Neural crest cell (in vitro differentiated cells): ENCODE measurements at regions not wholly inside any gene's neighbourhood (a gene's known extent, or its start where the extent isn't known, plus 50 kb on each side); places are given as distances from the start of the nearest gene placed in this dataset.

Experiments used
- DNase-seq: peaks from one replicate; pipeline ENCODE4 v3.0.0; 2021; ENCODE audit warnings: low read depth, mixed read lengths, low spot score
- H3K27ac Mint-ChIP-seq: one replicate; pipeline ENCODE4 v1.8.0; 2021; ENCODE audit warnings: mild to moderate bottlenecking, mixed read lengths; ENCODE audit not compliant: unreplicated experiment
- H3K27me3 Mint-ChIP-seq: 2 replicates; pipeline ENCODE4 v1.8.0; 2021; ENCODE audit warnings: low read depth, mild to moderate bottlenecking, mixed read lengths
- H3K36me3 Mint-ChIP-seq: 2 replicates; pipeline ENCODE4 v1.8.0; 2021; ENCODE audit warnings: low read depth, mild to moderate bottlenecking, mixed read lengths
- H3K4me1 Mint-ChIP-seq: 2 replicates; pipeline ENCODE4 v1.8.0; 2021; ENCODE audit warnings: mixed read lengths
- H3K4me3 Mint-ChIP-seq: one replicate; pipeline ENCODE4 v1.8.0; 2021; ENCODE audit warnings: mild to moderate bottlenecking, mixed read lengths
- H3K9me3 Mint-ChIP-seq: 2 replicates; pipeline ENCODE4 v1.8.0; 2021; ENCODE audit warnings: mixed read lengths
- CTCF ChIP-seq: fragments of 200-600 bp; sonication (generic); conservative IDR thresholded peaks from 2 replicates; pipeline ENCODE4 v1.5.0; 2021; ENCODE audit warnings: antibody characterized with exemption, mild to moderate bottlenecking

- H3K36me3 Mint-ChIP-seq = peaks cover 3% of the 10 kb centered on the region
- no peak for TF ChIP-seq CTCF
- DNase-seq = no peak
- H3K4me3 Mint-ChIP-seq = no peak overlapping the region
- peaks cover 9% of the 10 kb centered on the region for H3K9me3 Mint-ChIP-seq
- H3K4me1 Mint-ChIP-seq = no peaks in the 10 kb centered on the region
- no peak overlapping the region for H3K27ac Mint-ChIP-seq
- H3K27me3 Mint-ChIP-seq = no peaks in the 10 kb centered on the region
Observed at GRCh38 chr2:41152318-41152717, 700.4 kb upstream of the SLC8A1 start.

GRCh38 chr2:41160439-41160838 is 708.5 kb upstream of the SLC8A1 start:
- no peaks in the 10 kb centered on the region for H3K4me1 Mint-ChIP-seq
- H3K36me3 Mint-ChIP-seq = peaks cover 3% of the 10 kb centered on the region
- TF ChIP-seq CTCF = no peak
- no peaks in the 10 kb centered on the region for H3K27me3 Mint-ChIP-seq
- H3K9me3 Mint-ChIP-seq = peaks cover 9% of the 10 kb centered on the region
- no peak overlapping the region for H3K4me3 Mint-ChIP-seq
- DNase-seq = no peak
- no peak overlapping the region for H3K27ac Mint-ChIP-seq

- no peak overlapping the region for H3K27ac Mint-ChIP-seq
- no peak for TF ChIP-seq CTCF
- H3K4me1 Mint-ChIP-seq = no peaks in the 10 kb centered on the region
- DNase-seq = no peak
- no peaks in the 10 kb centered on the region for H3K36me3 Mint-ChIP-seq
- no peaks in the 10 kb centered on the region for H3K27me3 Mint-ChIP-seq
- H3K9me3 Mint-ChIP-seq = no peaks in the 10 kb centered on the region
- H3K4me3 Mint-ChIP-seq = no peak overlapping the region
Observed at GRCh38 chr2:41167014-41167413, 715.1 kb upstream of the SLC8A1 start.

- H3K27ac Mint-ChIP-seq = no peak overlapping the region
- no peak for DNase-seq
- H3K4me3 Mint-ChIP-seq = no peak overlapping the region
- no peaks in the 10 kb centered on the region for H3K27me3 Mint-ChIP-seq
- no peaks in the 10 kb centered on the region for H3K36me3 Mint-ChIP-seq
- no peak for TF ChIP-seq CTCF
- no peaks in the 10 kb centered on the region for H3K9me3 Mint-ChIP-seq
- no peaks in the 10 kb centered on the region for H3K4me1 Mint-ChIP-seq
Observed at GRCh38 chr2:41169744-41170143, 717.9 kb upstream of the SLC8A1 start.

- Mint-ChIP-seq H3K27me3 (no peaks in the 10 kb centered on the region), H3K4me1 (no peaks in the 10 kb centered on the region), H3K9me3 (no peaks in the 10 kb centered on the region), H3K4me3 (no peak overlapping the region), H3K36me3 (no peaks in the 10 kb centered on the region), H3K27ac (no peak overlapping the region)
- DNase-seq = no peak
- TF ChIP-seq CTCF = no peak
Observed at GRCh38 chr2:41170589-41170988, 718.7 kb upstream of the SLC8A1 start.

GRCh38 chr2:41180387-41180786 is 728.5 kb upstream of the SLC8A1 start:
- no peaks in the 10 kb centered on the region for H3K27me3 Mint-ChIP-seq
- TF ChIP-seq CTCF = no peak
- no peak overlapping the region for H3K4me3 Mint-ChIP-seq
- no peak overlapping the region for H3K27ac Mint-ChIP-seq
- H3K4me1 Mint-ChIP-seq = no peaks in the 10 kb centered on the region
- no peak for DNase-seq
- H3K9me3 Mint-ChIP-seq = no peaks in the 10 kb centered on the region
- H3K36me3 Mint-ChIP-seq = no peaks in the 10 kb centered on the region
